Superior temporal gyrus (tissue), 1 donor: ENCODE measurements at regions not wholly inside any gene's neighbourhood (a gene's known extent, or its start where the extent isn't known, plus 50 kb on each side); places are given as distances from the start of the nearest gene placed in this dataset.
"Not testable (repeated sequence)": the region's sequence is repeated elsewhere in the genome, so short reads cannot be mapped to it uniquely, and the experiment has no call there.

Experiments used
- DNase-seq: peaks from one replicate; pipeline ENCODE4 v3.0.0-alpha.2; 2016; ENCODE audit errors: extremely low spot score

GRCh38 chr2:4047961-4048891 is 344.9 kb downstream of the DCDC2C start:
- no peak for DNase-seq

GRCh38 chr2:4049463-4049862 is 346.1 kb downstream of the DCDC2C start:
- DNase-seq = no peak

- no peak for DNase-seq
Measured at GRCh38 chr2:4053769-4054493, 350.6 kb downstream of the DCDC2C start.

- no peak for DNase-seq
Measured at GRCh38 chr2:4066217-4066616, 362.8 kb downstream of the DCDC2C start.

DNA sequence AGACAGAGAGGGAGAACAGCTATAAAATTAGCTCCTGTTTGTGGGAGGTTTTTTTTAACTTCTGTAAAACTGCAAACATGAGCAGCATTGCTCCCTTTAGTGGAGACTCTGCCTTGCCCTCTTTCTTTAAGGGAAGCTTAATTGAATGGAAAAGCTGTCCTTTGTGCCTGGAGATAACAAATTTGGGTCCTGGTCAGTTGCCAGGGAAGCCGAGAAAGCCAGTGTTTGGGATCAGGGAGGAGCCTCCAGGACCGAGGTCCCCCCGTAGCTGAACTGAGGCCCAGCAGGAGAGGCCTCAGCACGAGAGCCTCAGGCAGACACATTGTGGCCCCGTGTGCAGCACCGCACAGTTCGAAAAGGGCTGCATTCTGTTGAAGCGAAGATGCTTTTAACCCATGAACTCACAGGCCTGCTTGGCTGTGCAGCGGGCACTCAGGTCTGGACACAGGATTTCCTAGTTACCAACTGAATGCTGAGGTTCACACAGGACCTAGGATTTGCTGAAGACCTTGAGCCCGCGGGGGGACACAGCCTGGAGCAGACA is 369.7 kb downstream of the DCDC2C start:
- no peak for DNase-seq

- DNase-seq = no peak
Measured at GRCh38 chr2:4077017-4077416, 373.6 kb downstream of the DCDC2C start.

GRCh38 chr2:4085186-4085585 is 381.8 kb downstream of the DCDC2C start:
- DNase-seq = no peak

DNA sequence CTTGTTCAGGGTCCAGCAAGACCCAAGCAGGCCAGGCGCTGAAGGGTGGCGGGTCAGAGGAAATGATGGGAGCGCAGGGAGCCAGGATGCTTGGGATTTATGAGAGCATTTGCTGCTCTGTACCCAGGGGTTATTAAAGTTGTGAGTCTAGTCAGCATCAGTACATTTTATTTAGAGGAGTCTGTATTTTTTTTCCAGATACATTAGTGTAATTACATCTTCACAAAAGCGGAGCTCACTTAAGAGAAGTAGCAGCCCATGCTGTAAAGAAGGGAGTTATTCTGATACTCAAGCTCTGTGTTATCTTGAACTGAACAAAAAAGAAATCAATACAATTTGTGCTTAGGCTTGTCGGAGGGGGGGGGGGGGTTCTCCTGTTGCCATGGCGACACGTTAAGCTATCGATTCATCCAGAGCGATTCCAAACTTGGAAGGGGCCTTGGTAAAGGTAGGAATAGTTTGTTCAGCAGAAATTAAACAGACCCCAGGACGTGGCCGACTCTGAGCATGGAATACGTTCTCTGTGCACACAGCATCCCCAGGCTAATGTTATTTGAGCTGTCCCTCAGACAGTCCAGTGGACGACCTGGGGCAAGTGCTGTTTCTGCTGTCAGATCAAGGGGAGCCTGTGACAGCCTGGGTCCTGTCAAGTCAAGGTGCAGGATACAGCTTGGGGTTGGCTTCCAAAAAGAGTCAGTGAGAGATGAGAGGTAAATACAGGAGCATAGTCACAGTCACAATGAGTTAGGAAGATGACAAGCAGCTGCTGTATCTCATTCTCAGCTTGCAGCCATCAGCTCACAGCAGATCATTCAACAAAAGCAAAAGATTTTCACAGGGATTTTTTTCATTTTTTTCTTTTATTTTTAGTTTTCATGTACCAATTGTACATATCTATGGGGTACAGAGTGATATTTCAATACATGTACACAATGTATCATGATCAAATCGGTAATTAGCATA is 387.6 kb downstream of the DCDC2C start:
- DNase-seq = no peak

DNA sequence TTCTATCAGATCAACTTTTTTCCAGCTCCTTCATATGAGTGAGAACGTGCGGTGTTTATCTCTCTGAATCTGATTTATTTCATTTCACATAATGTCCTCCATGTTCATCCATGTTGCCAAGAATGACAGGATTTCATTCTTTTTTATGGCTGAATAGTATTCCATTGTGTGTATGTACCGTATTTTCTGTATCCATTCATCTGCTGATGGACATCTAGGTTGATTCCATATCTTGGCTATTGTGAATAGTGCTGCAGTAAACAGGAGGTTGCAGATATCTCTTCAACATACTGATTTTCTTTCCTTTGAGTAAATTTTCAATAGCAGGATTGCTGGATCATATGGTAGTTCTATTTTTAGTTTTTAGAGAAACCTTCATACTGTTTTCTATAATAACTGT is 388.5 kb downstream of the DCDC2C start:
- DNase-seq = no peak

DNA sequence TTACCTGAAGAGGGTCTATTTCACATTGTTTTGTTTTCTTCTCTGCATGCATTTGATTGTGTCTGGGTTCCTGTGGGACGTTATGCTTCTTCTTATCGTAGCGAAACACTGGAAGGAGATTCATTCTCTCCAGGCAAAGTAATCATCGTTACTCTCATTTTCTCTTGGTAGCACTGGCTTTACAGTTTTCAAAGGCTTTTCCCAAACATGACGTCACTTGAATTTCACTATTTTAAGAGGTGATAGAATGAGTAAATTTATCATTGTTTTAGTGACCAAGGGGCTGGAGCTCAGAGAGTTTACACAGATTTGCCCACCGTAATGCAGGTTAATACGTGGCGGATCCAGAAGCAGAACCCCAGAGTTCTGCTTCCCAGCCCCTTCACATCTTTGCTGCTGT is 391.4 kb downstream of the DCDC2C start:
- DNase-seq = no peak

DNA sequence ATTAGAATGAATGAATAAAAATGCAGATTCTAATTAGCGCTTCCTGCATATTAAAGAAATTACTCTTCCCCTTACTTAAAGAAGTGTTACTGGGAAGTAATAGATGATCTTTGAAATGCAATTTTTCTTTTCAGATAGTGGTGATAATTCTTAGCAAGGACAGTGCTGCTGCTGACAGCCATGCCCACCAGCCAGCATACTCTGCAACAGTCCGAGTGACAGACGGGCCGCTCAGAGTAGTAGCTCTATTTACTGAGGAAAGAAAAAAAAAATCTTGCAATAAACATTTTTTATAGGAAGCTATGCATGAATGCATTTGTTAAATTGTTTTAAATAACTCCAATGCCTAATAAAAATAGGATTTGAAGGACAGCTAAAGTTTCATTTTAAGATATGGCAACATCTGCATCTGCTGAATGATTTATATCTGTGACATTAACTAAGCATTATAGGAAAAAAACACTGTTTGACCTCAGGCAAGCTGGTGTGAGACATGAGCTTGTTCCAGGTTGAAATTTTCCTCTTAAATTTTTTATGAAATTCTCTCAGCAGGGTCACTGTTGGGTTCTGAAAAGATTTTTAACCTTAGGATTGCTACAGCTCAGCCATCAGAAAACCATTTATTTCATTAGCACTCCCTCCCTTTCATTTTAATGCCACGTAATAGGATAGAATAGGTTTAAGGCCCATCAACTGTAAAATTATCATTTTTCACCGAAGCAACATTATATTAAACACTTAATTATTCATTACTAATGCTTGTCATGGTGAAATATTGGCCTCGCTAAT is 393.8 kb downstream of the DCDC2C start:
- DNase-seq = no peak

GRCh38 chr2:4098137-4098536 is 394.8 kb downstream of the DCDC2C start:
- DNase-seq = no peak

DNA sequence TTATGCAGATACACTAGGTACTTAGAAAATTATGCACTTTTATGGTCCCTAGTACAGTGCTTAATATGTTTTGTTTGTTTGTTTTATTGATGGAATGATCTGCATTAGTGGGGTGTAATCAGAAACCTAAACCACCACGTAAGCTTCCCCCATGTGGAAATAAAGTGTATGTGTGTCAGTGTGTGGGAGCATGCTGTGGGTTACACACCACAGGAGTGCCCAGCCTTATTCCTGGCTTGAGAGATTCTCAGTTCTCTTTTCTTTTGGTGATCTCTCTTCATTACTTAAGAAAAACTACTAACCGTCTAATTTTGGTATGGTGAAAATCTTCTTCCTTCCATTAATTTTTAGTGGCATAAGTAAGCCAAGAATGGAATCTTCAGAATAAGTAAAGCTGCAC is 398.6 kb downstream of the DCDC2C start:
- no peak for DNase-seq

DNA sequence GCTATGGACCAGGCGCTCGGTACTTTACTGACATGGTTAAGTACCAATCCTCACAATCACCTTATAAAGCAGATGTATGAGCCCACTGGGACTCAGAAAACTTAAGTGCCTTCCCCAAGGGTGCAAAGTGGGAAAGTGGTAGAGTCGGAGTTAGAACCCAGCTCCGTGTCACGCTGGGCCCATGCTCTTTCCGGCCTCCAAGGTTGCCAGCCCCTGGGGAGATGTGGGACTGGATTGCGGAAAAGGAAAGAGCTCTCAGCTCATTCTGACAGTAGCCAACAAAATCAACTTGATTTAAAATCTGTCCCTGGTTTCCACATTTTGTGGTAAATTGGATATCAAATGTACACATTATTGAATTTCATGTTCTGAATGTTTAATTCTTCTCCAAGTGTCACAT is 403.8 kb downstream of the DCDC2C start:
- no peak for DNase-seq

GRCh38 chr2:4110273-4110672 is 406.9 kb downstream of the DCDC2C start:
- DNase-seq = no peak

DNA sequence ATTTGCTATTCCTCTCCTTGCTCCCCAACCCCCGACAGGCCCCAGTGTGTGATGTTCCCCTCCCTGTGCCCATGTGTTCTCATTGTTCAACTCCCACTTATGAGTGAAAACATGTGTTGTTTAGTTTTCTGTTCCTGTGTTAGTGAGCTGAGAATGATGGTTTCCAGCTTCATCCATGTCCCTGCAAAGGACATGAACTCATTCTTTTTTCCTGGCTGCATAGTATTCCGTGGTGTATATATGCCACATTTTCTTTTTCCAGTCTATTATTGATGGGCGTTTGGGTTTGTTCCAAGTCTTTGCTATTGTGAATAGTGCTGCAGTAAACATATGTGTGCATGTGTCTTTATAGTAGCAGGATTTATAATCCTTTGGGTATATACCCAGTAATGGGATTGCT is 412.1 kb downstream of the DCDC2C start:
- DNase-seq = not testable (repeated sequence)

DNA sequence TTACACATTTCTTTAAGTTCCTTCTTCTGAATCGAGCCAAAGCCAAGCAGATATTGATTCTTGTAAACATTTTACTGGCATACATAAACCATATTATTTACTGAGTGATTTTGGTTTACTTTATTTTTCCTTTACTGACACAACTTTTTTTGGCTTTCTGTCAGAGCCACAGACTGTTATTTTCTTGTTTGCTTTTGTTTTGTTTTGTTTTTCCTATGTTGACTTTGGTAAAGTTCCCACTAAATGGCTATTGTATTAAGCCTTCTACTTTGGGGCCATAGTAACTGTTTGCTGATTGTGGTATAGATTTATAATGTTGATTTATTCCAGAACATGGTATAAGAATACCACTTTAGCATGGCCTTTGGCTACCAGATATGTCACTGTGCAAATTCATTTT is 419.4 kb downstream of the DCDC2C start:
- DNase-seq = no peak

DNA sequence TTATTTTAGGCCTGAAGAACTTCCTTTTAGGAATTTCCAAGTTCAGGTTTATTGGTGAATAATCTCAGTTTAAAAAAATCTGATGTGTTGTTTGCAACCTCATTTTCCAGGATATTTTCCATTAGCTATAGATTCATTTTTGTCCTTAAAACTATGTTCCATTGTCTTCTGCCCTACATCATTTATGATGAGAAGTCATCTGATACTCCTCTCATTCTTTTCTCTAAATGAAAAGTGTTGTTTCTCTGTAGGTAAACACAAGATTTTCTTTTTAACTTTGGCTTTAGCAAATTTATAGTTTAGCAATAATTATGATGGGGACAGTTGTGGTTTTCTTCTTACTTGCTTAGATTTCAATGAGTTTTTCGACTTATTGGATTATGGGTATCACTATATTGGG is 427.3 kb downstream of the DCDC2C start:
- no peak for DNase-seq

GRCh38 chr2:4134551-4135550 is 431.5 kb downstream of the DCDC2C start:
- DNase-seq = no peak

GRCh38 chr2:4135765-4136164 is 432.4 kb downstream of the DCDC2C start:
- no peak for DNase-seq
